H1 (cell line): ENCODE measurements at regions not wholly inside any gene's neighbourhood (a gene's known extent, or its start where the extent isn't known, plus 50 kb on each side); places are given as distances from the start of the nearest gene placed in this dataset.

Source experiments
- CEBPB ChIP-seq: IDR thresholded peaks from 2 replicates; pipeline ENCODE4 v1.6.1; 2012; ENCODE audit warnings: low read depth, low read length
- EZH2 ChIP-seq: fragments of 200-600 bp; sonication (generic); IDR thresholded peaks from 2 replicates; pipeline ENCODE4 v1.7.1; 2012; ENCODE audit warnings: low read depth, mild to moderate bottlenecking, moderate library complexity, low read length, inconsistent platforms; ENCODE audit not compliant: severe bottlenecking
- HDAC2 ChIP-seq, 2 experiments: fragments of 300-600 bp in 1 of 2; sonication (generic) in 1 of 2; IDR thresholded peaks; 2 replicates each; pipeline ENCODE4 v1.6.1; 2011 to 2012; ENCODE audit warnings: low read depth in 2 of 2, low read length in 2 of 2, mild to moderate bottlenecking in 2 of 2, moderate library complexity in 2 of 2, borderline replicate concordance in 1 of 2, inconsistent platforms in 1 of 2
- HDAC6 ChIP-seq: IDR thresholded peaks from one replicate; pipeline ENCODE4 v1.7.1; 2012; ENCODE audit warnings: low read depth, mild to moderate bottlenecking, inconsistent platforms, low read length, moderate library complexity
- JUND ChIP-seq: IDR thresholded peaks from 2 replicates; pipeline ENCODE4 v1.6.1; 2011; ENCODE audit warnings: mild to moderate bottlenecking, improper control_type of control experiment, low read length
- POLR2A ChIP-seq, 2 experiments: IDR thresholded peaks; 1 replicate in 1 of 2; 2 replicates in 1 of 2; pipeline ENCODE4 v1.6.1; 2011; ENCODE audit warnings: low read depth in 2 of 2, low read length in 2 of 2, mild to moderate bottlenecking in 2 of 2; ENCODE audit errors: control extremely low read depth in 1 of 2
- POLR2AphosphoS5 ChIP-seq: IDR thresholded peaks from 2 replicates; pipeline ENCODE4 v1.6.1; 2011; ENCODE audit warnings: low read depth, low read length
- RFX5 ChIP-seq: IDR thresholded peaks from 2 replicates; pipeline ENCODE4 v1.6.1; 2011; ENCODE audit warnings: low read depth, low read length, improper control_type of control experiment, borderline replicate concordance
- SIN3A ChIP-seq, 2 experiments: IDR thresholded peaks in 1 of 2; conservative IDR thresholded peaks in 1 of 2; 2 replicates each; pipeline ENCODE4 v1.6.1; 2011 to 2012; ENCODE audit warnings: low read length in 2 of 2, improper control_type of control experiment in 1 of 2, low read depth in 1 of 2, mild to moderate bottlenecking in 1 of 2
- SP1 ChIP-seq: IDR thresholded peaks from 2 replicates; pipeline ENCODE4 v1.6.1; 2011; ENCODE audit warnings: low read depth, low read length
- SRF ChIP-seq: IDR thresholded peaks from 2 replicates; pipeline ENCODE4 v1.6.1; 2011; ENCODE audit warnings: mild to moderate bottlenecking, low read depth, low read length, moderate library complexity
- TAF1 ChIP-seq: IDR thresholded peaks from 2 replicates; pipeline ENCODE4 v1.6.1; 2011; ENCODE audit warnings: mild to moderate bottlenecking, low read depth, low read length
- TF ChIP-seq, protein P1 (sequence below), 3 experiments: IDR thresholded peaks; 1 replicate in 2 of 3; 2 replicates in 1 of 3; pipeline versions ENCODE4 v1.5.1 to v1.6.1; 2011; ENCODE audit warnings: low read length in 3 of 3, mild to moderate bottlenecking in 3 of 3, inconsistent platforms in 2 of 3, low read depth in 1 of 3, moderate library complexity in 1 of 3; ENCODE audit not compliant: insufficient read depth in 1 of 3; ENCODE audit errors: control extremely low read depth in 1 of 3
- TF ChIP-seq, protein P2 (sequence below): IDR thresholded peaks from 2 replicates; pipeline ENCODE4 v1.6.1; 2012; ENCODE audit warnings: inconsistent platforms

DNA sequence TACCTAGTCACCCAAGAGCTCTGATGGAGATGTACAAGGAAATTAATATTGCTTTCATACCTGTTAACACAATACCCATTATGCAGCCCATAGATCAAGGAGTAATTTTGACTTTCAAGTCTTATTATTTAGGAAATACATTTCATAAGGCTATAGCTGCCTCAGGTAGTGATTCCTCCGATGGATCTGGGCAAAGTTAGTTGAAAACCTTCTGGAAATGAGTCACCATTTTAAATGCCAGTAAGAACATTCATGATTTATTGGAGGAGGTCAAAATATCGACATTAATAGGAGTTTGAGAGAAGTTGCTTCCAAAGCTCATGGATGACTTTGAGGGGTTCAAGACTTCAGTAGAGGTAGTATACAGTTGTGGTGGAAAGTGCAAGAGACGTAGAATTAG, 931.4 kb upstream of the ACVR2A start:
- TF ChIP-seq HDAC6 (no peak), TAF1 (no peak), POLR2AphosphoS5 (no peak), EZH2 (no peak), POLR2A (IDR thresholded peaks at IDR 0.05; ENCODE audit: control extremely low read depth in 1 of 2, low read depth in 2 of 2, low read length in 2 of 2) (no peak), SP1 (no peak), SRF (no peak), JUND (no peak), HDAC2 (IDR thresholded peaks at IDR 0.05; ENCODE audit: borderline replicate concordance in 1 of 2, low read depth in 2 of 2, low read length in 2 of 2) (no peak), RFX5 (no peak), SIN3A (conservative IDR thresholded peaks at IDR 0.05 in 1 of 2, IDR thresholded peaks at IDR 0.05 in 1 of 2; ENCODE audit: low read depth in 1 of 2, low read length in 2 of 2) (no peak), CEBPB (no peak)
- TF ChIP-seq, protein P1, sequence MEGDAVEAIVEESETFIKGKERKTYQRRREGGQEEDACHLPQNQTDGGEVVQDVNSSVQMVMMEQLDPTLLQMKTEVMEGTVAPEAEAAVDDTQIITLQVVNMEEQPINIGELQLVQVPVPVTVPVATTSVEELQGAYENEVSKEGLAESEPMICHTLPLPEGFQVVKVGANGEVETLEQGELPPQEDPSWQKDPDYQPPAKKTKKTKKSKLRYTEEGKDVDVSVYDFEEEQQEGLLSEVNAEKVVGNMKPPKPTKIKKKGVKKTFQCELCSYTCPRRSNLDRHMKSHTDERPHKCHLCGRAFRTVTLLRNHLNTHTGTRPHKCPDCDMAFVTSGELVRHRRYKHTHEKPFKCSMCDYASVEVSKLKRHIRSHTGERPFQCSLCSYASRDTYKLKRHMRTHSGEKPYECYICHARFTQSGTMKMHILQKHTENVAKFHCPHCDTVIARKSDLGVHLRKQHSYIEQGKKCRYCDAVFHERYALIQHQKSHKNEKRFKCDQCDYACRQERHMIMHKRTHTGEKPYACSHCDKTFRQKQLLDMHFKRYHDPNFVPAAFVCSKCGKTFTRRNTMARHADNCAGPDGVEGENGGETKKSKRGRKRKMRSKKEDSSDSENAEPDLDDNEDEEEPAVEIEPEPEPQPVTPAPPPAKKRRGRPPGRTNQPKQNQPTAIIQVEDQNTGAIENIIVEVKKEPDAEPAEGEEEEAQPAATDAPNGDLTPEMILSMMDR (IDR thresholded peaks at IDR 0.05; ENCODE audit: control extremely low read depth in 1 of 3, insufficient read depth in 1 of 3, low read depth in 1 of 3, low read length in 3 of 3), result no peak
- TF ChIP-seq, protein P2, sequence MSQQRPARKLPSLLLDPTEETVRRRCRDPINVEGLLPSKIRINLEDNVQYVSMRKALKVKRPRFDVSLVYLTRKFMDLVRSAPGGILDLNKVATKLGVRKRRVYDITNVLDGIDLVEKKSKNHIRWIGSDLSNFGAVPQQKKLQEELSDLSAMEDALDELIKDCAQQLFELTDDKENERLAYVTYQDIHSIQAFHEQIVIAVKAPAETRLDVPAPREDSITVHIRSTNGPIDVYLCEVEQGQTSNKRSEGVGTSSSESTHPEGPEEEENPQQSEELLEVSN, result no peak
